OCI-LY3 (cell line): ENCODE measurements at regions not wholly inside any gene's neighbourhood (a gene's known extent, or its start where the extent isn't known, plus 50 kb on each side); places are given as distances from the start of the nearest gene placed in this dataset.
"Not testable (repeated sequence)": the region's sequence is repeated elsewhere in the genome, so short reads cannot be mapped to it uniquely, and the experiment has no call there.

Experiments
- H2AFZ ChIP-seq: fragments of 200-600, 300-600 bp; shearing (Covaris generic); 2 replicates; pipeline ENCODE4 v1.6.0; 2014; ENCODE audit warnings: antibody characterized with exemption, low read depth, low read length
- H3K27ac ChIP-seq: fragments of 200-600, 300-600 bp; sonication (generic); 2 replicates; pipeline ENCODE4 v1.5.1; 2014; ENCODE audit warnings: mild to moderate bottlenecking, low read length, moderate library complexity, mixed read lengths
- H3K27me3 ChIP-seq: fragments of 200-600, 300-600 bp; sonication (generic); 2 replicates; pipeline ENCODE4 v1.6.1; 2014; ENCODE audit warnings: low read depth, low read length, mixed read lengths
- H3K36me3 ChIP-seq: fragments of 200-600, 300-600 bp; sonication (generic); replicated peaks from 2 replicates; pipeline ENCODE3; 2014; ENCODE audit warnings: low read depth, low read length, mixed read lengths
- H3K4me1 ChIP-seq: fragments of 300-600, 200-600 bp; sonication (generic); 2 replicates; pipeline ENCODE4 v1.6.1; 2014; ENCODE audit warnings: low read length, mixed read lengths
- H3K4me2 ChIP-seq: fragments of 200-600, 300-600 bp; sonication (generic); 2 replicates; pipeline ENCODE4 v1.6.1; 2014; ENCODE audit warnings: low read length, mixed read lengths
- H3K4me3 ChIP-seq: fragments of 300-600, 200-600 bp; sonication (generic); 2 replicates; pipeline ENCODE4 v1.5.1; 2014; ENCODE audit warnings: antibody characterized with exemption, mild to moderate bottlenecking, low read length, moderate library complexity
- H3K79me2 ChIP-seq: fragments of 300-600, 200-600 bp; shearing (Covaris generic); 2 replicates; pipeline ENCODE4 v1.6.1; 2014; ENCODE audit warnings: mild to moderate bottlenecking, low read length, mixed read lengths
- H3K9ac ChIP-seq: fragments of 300-600, 200-600 bp; shearing (Covaris generic); 2 replicates; pipeline ENCODE4 v1.6.0; 2014; ENCODE audit warnings: mild to moderate bottlenecking, low read length, moderate library complexity
- H3K9me3 ChIP-seq: fragments of 200-600, 300-600 bp; shearing (Covaris generic); 2 replicates; pipeline ENCODE4 v1.6.1; 2014; ENCODE audit warnings: low read length, mixed read lengths; ENCODE audit not compliant: insufficient read depth
- H4K20me1 ChIP-seq: fragments of 200-600, 300-600 bp; sonication (generic); 2 replicates; pipeline ENCODE4 v1.6.1; 2016; ENCODE audit warnings: low read length, mixed read lengths; ENCODE audit not compliant: insufficient read depth
- EZH2phosphoT487 ChIP-seq: fragments of 200-600 bp; shearing (Covaris generic); IDR thresholded peaks from 2 replicates; pipeline ENCODE4 v1.6.1; 2018; ENCODE audit warnings: antibody characterized with exemption, mixed run types, low read depth
- TF ChIP-seq, protein P1 (sequence below): fragments of 200-600, 300-600 bp; sonication (generic); IDR thresholded peaks from 2 replicates; pipeline ENCODE4 v1.5.1; 2014; ENCODE audit warnings: antibody characterized with exemption, low read length, low read depth

- no peak overlapping the region for H2AFZ ChIP-seq
- H3K4me1 ChIP-seq = peaks cover 15% of the 10 kb centered on the region
- no peaks in the 10 kb centered on the region for H3K27me3 ChIP-seq
- TF ChIP-seq, protein P1, sequence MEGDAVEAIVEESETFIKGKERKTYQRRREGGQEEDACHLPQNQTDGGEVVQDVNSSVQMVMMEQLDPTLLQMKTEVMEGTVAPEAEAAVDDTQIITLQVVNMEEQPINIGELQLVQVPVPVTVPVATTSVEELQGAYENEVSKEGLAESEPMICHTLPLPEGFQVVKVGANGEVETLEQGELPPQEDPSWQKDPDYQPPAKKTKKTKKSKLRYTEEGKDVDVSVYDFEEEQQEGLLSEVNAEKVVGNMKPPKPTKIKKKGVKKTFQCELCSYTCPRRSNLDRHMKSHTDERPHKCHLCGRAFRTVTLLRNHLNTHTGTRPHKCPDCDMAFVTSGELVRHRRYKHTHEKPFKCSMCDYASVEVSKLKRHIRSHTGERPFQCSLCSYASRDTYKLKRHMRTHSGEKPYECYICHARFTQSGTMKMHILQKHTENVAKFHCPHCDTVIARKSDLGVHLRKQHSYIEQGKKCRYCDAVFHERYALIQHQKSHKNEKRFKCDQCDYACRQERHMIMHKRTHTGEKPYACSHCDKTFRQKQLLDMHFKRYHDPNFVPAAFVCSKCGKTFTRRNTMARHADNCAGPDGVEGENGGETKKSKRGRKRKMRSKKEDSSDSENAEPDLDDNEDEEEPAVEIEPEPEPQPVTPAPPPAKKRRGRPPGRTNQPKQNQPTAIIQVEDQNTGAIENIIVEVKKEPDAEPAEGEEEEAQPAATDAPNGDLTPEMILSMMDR = no peak
- TF ChIP-seq EZH2phosphoT487 = no peak
- H3K9ac ChIP-seq = no peak overlapping the region
- H3K4me3 ChIP-seq = no peak overlapping the region
- no peaks in the 10 kb centered on the region for H3K79me2 ChIP-seq
- no peak overlapping the region; the same call in 1 of the 2 replicates for H3K4me2 ChIP-seq
- no peak overlapping the region for H3K27ac ChIP-seq
- H3K36me3 ChIP-seq = no peaks in the 10 kb centered on the region
- peaks cover 5% of the 10 kb centered on the region for H3K9me3 ChIP-seq
- no peaks in the 10 kb centered on the region for H4K20me1 ChIP-seq
Observed at GRCh38 chr3:66644549-66644948, 143.7 kb upstream of the LRIG1 start.

DNA sequence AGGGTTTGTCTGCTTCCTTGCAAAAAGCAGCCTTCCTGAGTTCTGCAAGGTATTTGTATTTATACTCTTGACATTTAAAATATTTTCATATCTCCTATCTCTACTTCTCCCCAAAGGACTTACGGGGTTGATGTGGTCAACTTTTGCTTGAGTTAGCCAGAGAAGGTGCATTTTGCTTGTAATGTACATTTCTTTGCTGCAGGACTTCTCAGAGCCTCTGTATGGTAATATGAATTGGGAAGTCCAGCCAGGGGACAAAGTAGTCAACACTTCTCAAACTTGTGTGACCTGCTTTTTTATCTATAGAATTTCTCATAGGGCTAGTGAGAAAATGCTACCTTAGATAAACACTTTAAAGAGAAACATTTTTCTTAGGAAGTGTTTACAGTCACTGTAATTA is 148.2 kb upstream of the LRIG1 start:
- Histone ChIP-seq H2AFZ (no peak overlapping the region), H3K4me3 (no peak overlapping the region), H3K9me3 (peaks cover 5% of the 10 kb centered on the region), H3K4me1 (peaks cover 9% of the 10 kb centered on the region), H3K27me3 (no peaks in the 10 kb centered on the region; the same call in 1 of the 2 replicates), H3K79me2 (no peaks in the 10 kb centered on the region), H3K27ac (no peak overlapping the region), H3K9ac (no peak overlapping the region), H3K4me2 (no peak overlapping the region), H4K20me1 (no peaks in the 10 kb centered on the region), H3K36me3 (no peaks in the 10 kb centered on the region)
- TF ChIP-seq EZH2phosphoT487 = no peak
- TF ChIP-seq, protein P1 = no peak

- not testable (repeated sequence) for H3K4me1 ChIP-seq, H4K20me1 ChIP-seq, H3K4me2 ChIP-seq, H3K27ac ChIP-seq, H3K4me3 ChIP-seq, H3K79me2 ChIP-seq, H3K9me3 ChIP-seq, H3K27me3 ChIP-seq, H3K9ac ChIP-seq, H3K36me3 ChIP-seq, H2AFZ ChIP-seq
Observed at GRCh38 chr3:66651520-66651919, 150.7 kb upstream of the LRIG1 start.

DNA sequence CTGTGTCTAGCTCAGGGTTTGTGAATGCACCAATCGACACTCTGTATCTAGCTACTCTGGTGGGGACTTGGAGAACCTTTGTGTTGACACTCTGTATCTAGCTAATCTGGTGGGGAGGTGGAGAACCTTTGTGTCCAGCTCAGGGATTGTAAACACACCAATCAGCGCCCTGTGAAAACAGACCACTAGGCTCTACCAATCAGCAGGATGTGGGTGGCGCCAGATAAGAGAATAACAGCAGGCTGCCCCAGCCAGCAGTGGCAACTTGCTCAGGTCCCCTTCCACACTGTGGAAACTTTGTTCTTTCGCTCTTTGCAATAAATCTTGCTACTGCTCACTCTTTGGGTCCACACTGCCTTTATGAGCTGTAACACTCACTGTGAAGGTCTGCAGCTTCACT is 151.3 kb upstream of the LRIG1 start:
- not testable (repeated sequence) for H3K36me3 ChIP-seq, H3K79me2 ChIP-seq, H3K27me3 ChIP-seq, H3K9ac ChIP-seq, H3K27ac ChIP-seq, H3K4me2 ChIP-seq, H3K4me1 ChIP-seq, H3K9me3 ChIP-seq, H4K20me1 ChIP-seq, H2AFZ ChIP-seq, H3K4me3 ChIP-seq

DNA sequence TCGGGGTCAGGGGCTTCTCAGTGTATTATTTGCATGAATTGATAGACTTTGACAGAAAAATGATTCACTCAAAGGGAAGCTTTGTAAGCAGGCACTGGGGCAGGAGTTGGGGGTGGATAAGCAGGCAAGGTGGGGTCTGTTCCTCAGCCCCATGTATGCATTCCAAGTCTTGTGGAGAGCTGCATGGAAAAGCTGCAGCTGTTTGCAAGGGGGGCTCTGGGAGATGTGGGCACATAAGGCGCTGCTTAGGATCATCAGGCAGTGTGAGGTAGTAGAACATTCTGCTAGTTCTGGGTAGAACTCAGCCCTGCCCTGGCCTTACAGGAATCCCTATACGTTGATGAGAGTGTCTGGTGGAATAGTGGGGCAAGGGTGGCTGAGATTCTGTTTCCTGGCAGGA is 154.2 kb upstream of the LRIG1 start:
- Histone ChIP-seq H3K4me3 (no peak overlapping the region), H3K27ac (no peak overlapping the region), H2AFZ (no peak overlapping the region), H3K79me2 (no peaks in the 10 kb centered on the region), H3K36me3 (no peaks in the 10 kb centered on the region), H3K4me2 (no peak overlapping the region), H3K27me3 (no peaks in the 10 kb centered on the region; the same call in 1 of the 2 replicates), H3K9ac (no peak overlapping the region), H3K9me3 (no peaks in the 10 kb centered on the region), H3K4me1 (no peaks in the 10 kb centered on the region), H4K20me1 (no peaks in the 10 kb centered on the region)
- no peak for TF ChIP-seq EZH2phosphoT487
- TF ChIP-seq, protein P1 = no peak
